ENCODE measurements at regions not wholly inside any gene's neighbourhood (a gene's known extent, or its start where the extent isn't known, plus 50 kb on each side); places are given as distances from the start of the nearest gene placed in this dataset.

DNA sequence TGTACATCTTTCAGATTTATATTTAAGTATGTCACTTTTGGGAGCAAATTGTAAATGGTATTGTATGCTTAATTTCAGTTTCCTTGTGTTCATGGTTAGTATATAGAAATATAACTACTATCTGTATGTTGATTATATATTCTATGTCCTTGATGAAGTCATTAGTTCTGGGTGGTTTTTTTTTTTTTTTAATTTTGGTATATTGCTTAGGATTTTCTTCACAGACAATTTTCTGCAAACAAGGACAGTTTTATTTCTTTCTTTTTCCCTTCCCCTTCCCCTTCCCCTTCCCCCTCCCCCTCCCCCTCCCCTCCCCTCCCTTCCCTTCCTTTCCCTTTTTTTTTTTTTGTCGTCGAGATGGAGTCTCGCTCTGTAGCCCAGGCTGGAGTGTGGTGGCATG, 430.0 kb downstream of the TYW1 start:
- DNase-seq, result no peak

DNA sequence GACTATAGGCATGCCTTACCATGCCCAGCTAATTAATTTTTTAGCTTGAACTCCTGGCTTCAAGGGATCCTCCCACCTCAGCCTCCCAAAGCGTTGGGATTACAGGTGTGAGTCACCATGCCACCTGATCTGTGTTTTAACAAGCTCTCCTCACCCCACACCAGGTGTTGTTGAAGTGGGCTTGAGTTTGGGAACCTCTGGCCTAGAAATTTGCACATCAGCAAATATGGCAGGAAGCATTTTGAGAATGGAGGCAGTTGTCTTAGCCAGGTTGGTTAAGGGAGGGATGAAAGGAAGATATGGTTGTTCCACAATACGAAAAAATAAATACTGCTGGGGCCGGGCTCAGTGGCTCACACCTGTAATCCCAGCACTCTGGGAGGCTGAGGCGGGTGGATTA, 433.1 kb downstream of the TYW1 start:
- DNase-seq, result no peak

GRCh38 chr7:67432536-67433234, 436.1 kb downstream of the TYW1 start:
- no peak for DNase-seq

- DNase-seq, result no peak
Measured at GRCh38 chr7:67435894-67436535, 439.4 kb downstream of the TYW1 start.

GRCh38 chr7:67438198-67438882, 441.7 kb downstream of the TYW1 start:
- no peak for DNase-seq

DNA sequence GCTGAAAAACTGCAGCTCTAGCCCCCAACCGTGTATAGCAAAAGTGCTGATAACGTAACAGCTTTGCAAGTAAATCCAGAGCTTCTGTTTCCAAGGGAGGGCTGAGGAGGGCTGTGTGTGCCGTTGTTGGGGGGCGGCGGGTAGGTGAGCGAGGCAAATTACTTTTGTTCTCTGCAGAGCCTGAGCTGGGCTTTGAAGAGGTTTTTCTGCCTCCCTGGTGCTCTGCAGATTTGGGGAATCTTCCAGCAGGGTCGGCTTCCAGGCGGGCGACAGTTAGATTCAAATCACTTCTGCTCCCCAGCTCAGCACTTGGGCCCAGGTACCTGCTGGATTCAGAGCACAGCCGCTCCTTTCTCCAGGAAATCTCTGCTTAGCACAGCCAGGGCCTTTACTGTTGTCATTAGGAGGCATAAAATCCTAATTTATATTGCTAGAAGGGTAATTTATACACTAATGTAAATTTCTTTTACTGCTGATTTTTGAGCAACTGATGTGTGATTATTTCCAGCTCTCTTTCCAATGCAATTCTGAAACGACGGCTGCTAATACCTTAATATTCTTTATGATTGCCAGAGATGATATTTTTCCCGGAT, 442.4 kb downstream of the TYW1 start:
- no peak for DNase-seq

GRCh38 chr7:67440321-67440720, 443.7 kb downstream of the TYW1 start:
- DNase-seq, result no peak

DNA sequence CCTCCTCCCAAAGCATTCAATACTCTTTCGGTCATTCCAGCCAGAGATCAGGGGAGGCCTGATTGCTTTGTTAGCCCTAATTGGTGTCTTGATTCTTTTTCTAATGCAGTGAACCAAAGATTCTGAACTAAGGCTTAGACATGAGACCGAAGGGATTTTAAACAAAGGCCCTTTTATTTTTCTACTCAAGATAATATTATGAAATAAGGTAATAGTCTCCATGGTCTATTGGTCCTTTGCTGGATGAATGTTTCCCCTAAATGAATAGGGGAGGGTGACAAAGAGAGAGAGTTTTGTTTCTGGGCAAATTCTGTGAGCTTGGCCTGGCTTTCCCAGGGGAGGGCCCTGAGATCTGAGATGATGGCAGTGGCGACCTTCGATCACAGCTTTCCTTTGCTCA, 449.1 kb downstream of the TYW1 start:
- no peak for DNase-seq

- DNase-seq, result no peak
Measured at GRCh38 chr7:67447297-67447696, 450.7 kb downstream of the TYW1 start.

DNA sequence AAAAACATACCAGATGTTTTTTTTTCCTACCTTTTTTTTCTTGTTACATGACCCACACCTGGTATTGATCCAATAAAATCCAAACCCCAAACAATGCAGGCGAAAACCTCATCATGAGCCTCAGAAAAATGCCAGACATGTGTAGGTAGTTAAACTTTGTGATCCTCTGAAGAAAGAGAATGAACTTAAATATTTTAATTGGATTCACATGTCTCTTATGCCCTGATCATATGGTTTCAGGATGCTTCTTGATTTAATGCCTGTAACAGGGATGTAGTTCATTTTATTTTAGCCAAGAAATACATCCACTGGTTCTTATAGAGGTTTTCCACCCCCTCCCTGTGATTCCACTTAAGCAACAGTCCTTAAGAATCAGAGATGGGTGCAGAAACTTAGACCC, 451.6 kb downstream of the TYW1 start:
- no peak for DNase-seq

DNA sequence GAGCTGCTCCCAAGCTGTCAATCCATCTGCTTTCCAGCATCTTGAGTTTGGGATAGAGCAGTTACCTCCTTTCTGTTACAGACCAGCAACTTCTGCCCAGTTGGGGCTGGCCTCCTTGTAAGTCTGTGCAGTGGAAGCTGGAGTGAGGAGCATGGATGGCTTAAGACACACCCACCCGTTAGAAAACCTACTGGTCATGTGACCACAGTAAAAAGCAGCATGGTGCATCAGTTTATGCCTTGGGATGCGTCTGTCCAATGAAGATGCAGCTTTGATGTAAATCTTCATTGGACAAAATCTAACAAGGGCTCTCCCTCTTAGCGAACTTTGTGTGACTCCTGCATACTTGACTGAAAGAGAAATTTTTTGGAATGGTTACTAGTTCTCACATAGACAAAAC, 453.5 kb downstream of the TYW1 start:
- no peak for DNase-seq

DNA sequence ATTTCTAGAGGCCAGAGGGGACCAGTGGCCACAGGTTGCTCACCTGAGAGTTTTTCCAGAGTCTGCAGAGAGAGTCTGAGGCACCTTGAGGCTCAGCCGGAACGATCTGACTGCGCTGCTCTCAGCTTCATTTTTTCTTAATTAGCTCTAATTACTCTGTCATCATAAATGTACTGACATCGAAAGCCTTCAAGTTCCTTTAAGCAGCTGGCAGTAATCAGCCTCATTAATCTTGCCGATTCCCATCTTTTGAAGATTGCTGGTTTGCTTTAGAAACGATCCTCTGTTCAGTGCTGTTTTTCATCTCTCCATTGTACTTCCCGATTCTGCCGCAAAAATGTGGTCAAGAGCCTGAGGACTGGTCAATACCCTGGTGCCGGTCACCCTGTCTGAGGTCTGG, 454.7 kb downstream of the TYW1 start:
- no peak for DNase-seq

- DNase-seq, result no peak
Measured at GRCh38 chr7:67452516-67453026, 455.9 kb downstream of the TYW1 start.

DNA sequence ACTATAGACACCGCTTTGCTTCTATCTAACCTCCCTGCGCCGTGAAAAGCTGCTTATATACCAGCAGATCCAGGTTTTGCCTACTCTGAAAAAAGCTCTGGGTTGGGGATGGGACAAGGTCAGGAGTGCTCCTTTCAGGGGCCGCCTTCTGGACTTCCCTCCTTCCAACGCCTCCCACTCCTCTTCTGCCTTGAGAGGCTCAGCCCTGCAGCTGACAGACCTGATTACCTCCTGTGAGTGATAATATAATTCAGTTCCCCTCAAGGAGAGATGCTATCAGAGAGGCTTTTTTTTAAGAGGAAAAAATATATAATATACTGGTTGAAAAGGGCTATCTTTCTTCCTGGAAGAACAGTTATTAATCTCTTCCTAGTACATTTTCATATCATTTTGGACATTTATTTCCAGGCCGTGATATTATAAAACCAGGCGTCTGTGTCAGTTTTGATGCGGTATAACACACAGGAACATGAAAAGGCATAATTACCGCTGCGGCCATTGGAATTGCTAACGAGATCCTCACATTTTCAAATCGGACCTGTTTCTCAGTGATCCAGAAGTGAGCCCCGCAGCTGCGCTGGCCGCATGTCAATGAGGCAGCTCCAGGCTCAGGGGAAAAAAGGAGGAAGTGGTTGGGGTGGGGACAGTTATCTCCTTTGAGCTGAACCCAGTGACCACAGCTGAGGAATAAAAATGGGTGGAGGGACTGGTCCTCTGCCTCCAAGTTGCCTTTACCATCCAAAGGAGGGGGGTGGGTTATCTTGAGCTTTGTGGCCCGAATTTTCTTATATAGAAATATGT, 457.1 kb downstream of the TYW1 start:
- DNase-seq, result peak; percentile 15 to 37

DNA sequence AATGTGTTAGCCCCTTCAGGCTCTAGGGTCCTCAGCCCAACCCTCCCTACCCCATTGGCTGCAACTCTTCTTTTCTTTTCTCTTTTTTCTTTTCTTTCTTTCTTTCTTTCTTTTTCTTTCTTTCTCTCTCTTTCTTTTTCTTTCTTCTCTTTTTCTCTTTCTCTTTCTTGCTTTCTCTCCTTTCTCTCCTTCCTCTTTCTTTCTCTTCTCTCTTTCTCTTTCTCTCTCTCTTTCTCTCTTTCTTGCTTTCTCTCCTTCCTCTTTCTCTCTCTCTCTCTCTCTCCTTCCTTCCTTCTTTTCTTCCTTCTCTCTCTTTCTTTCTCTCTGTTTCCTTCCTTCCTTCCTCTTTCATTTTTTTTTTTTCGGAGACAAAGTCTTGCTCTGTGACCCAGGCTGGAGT, 458.9 kb downstream of the TYW1 start:
- no peak for DNase-seq

- DNase-seq, result no peak
Measured at GRCh38 chr7:67462781-67463191, 466.2 kb downstream of the TYW1 start.

DNA sequence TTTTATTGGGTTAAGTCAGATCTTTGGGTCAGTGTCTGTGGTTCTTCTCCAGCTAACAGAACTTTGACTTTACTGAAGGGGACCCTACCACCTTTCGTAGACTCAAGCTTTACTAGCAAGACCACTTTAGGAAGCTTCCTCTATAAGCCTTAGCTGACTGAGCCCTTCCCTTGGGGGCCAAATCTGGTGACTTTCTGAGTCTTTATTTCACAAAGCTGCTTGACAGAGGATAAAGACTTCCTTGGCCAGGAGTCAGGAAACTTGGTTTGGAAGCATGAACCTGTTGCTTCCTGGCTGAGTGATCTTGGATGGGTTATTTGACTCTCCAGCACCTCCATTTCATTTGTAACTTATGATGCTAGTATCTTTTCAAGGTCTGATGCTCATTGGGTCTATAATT, 466.7 kb downstream of the TYW1 start:
- no peak for DNase-seq

- no peak for DNase-seq
Measured at GRCh38 chr7:67463983-67464382, 467.4 kb downstream of the TYW1 start.

GRCh38 chr7:67466109-67466508, 469.5 kb downstream of the TYW1 start:
- DNase-seq, result no peak

GRCh38 chr7:67470256-67470751, 473.7 kb downstream of the TYW1 start:
- no peak for DNase-seq

DNA sequence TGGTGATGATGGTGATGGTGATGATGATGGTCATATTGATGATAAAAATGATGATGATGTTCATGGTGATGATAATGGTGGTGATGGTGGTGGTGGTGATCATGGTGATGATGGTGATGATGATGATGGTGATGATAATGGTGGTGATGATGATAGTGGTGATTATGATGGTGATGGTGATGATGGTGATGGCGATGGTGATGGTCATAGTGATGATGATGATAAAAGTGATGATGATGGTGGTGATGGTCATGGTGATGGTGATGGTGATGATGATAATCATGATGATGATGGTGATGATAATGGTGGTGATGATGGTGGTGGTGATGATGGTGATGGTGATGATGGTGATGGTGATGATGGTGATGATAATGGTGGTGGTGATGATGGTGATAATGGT, 478.7 kb downstream of the TYW1 start:
- DNase-seq, result no peak

DNA sequence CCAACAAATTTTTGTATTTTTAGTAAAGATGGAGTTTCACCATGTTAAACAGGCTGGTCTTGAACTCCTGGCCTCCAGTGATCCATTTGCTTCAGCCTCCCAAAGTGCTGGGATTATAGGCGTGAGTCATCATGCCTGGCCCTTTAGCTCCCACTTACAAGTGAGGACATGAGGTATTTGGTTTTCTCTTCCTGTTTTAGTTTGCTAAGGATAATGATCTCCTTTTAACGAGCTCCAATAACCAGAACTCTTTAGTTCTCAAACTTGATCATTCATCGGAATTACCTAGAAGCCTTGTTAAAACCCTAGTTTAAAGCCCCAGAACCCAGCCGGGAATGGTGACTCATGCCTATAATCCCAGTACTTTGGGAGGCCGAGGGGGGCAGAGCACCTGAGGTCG, 481.4 kb downstream of the TYW1 start:
- no peak for DNase-seq

Measured in Kasumi-1 (cell line).